GM23338 (cell line): ENCODE measurements at regions not wholly inside any gene's neighbourhood (a gene's known extent, or its start where the extent isn't known, plus 50 kb on each side); places are given as distances from the start of the nearest gene placed in this dataset.

Experiments
- ATAC-seq: fragments of 200-7000 bp; cut with Tn5 transposase; 3 replicates; pipeline ENCODE4 v1.9.1; 2020
- DNase-seq: peaks from one replicate; pipeline ENCODE4 v3.0.0-alpha.2; 2015; ENCODE audit warnings: low spot score
- H2AFZ ChIP-seq: fragments of 200-600 bp; sonication (generic); 2 replicates; pipeline ENCODE4 v1.8.0; 2016; ENCODE audit warnings: antibody characterized with exemption, mild to moderate bottlenecking, moderate library complexity
- H3F3A ChIP-seq: fragments of 200-600 bp; sonication (generic); replicated peaks from 2 replicates; pipeline ENCODE4 v1.8.0; 2017; ENCODE audit warnings: antibody characterized with exemption, mixed run types, low read depth
- H3K27ac ChIP-seq: fragments of 200-600 bp; sonication (generic); 2 replicates; pipeline ENCODE4 v1.6.1; 2016; ENCODE audit warnings: low read depth
- H3K27me3 ChIP-seq: fragments of 200-600 bp; sonication (generic); 2 replicates; pipeline ENCODE4 v1.8.0; 2016; ENCODE audit warnings: mild to moderate bottlenecking, mixed run types, moderate library complexity; ENCODE audit not compliant: insufficient read depth
- H3K36me3 ChIP-seq: fragments of 200-600 bp; sonication (generic); 2 replicates; pipeline ENCODE4 v1.8.0; 2016; ENCODE audit warnings: mild to moderate bottlenecking; ENCODE audit not compliant: insufficient read depth
- H3K4me1 ChIP-seq: fragments of 200-600 bp; sonication (generic); 2 replicates; pipeline ENCODE4 v1.8.0; 2016; ENCODE audit warnings: mild to moderate bottlenecking, moderate library complexity; ENCODE audit not compliant: insufficient read depth
- H3K4me2 ChIP-seq: fragments of 200-600 bp; sonication (generic); 2 replicates; pipeline ENCODE4 v1.7.1; 2017; ENCODE audit warnings: mixed run types
- H3K4me3 ChIP-seq: fragments of 200-600 bp; sonication (generic); 2 replicates; pipeline ENCODE4 v1.6.1; 2016; ENCODE audit warnings: mixed run types
- H3K79me2 ChIP-seq: fragments of 200-600 bp; sonication (generic); replicated peaks from 2 replicates; pipeline ENCODE4 v1.8.0; 2017; ENCODE audit warnings: mild to moderate bottlenecking; ENCODE audit not compliant: insufficient read depth
- H3K9me2 ChIP-seq: fragments of 200-600 bp; sonication (generic); 2 replicates; pipeline ENCODE4 v1.8.0; 2017; ENCODE audit not compliant: insufficient read depth
- H4K20me1 ChIP-seq: fragments of 200-600 bp; sonication (generic); replicated peaks from 2 replicates; pipeline ENCODE4 v1.8.0; 2017; ENCODE audit warnings: mild to moderate bottlenecking; ENCODE audit not compliant: insufficient read depth
- H3K27ac Mint-ChIP-seq: 2 replicates; pipeline ENCODE4 v1.8.0; 2020; ENCODE audit warnings: inconsistent platforms, mild to moderate bottlenecking, moderate library complexity, mixed read lengths
- H3K27me3 Mint-ChIP-seq: 3 replicates; pipeline ENCODE4 v1.8.0; 2022; ENCODE audit warnings: low read depth, mild to moderate bottlenecking, moderate library complexity, mixed read lengths, inconsistent platforms; ENCODE audit not compliant: insufficient read depth, poor library complexity
- H3K36me3 Mint-ChIP-seq: 3 replicates; pipeline ENCODE4 v1.8.0; 2021; ENCODE audit warnings: low read depth, mild to moderate bottlenecking, inconsistent platforms, moderate library complexity, mixed read lengths
- H3K4me1 Mint-ChIP-seq: 3 replicates; pipeline ENCODE4 v1.8.0; 2020; ENCODE audit warnings: mild to moderate bottlenecking, inconsistent platforms, mixed read lengths
- H3K4me3 Mint-ChIP-seq: 3 replicates; pipeline ENCODE4 v1.8.0; 2021; ENCODE audit warnings: moderate library complexity, mild to moderate bottlenecking, inconsistent platforms, mixed read lengths
- H3K9me3 Mint-ChIP-seq: 3 replicates; pipeline ENCODE4 v1.8.0; 2020; ENCODE audit warnings: moderate library complexity, mild to moderate bottlenecking, inconsistent platforms, mixed read lengths
- JUNB ChIP-seq: IDR thresholded peaks from one replicate; pipeline ENCODE4 v1.6.1; 2016; ENCODE audit warnings: antibody characterized with exemption; ENCODE audit not compliant: unreplicated experiment
- TF ChIP-seq, protein P1 (sequence below): fragments of 250-450 bp; sonication (Bioruptor Pico); IDR thresholded peaks from 2 replicates; pipeline ENCODE4 v1.5.0; 2020; ENCODE audit warnings: mild to moderate bottlenecking, moderate library complexity
- TF ChIP-seq, protein P2 (sequence below): IDR thresholded peaks from one replicate; pipeline ENCODE4 v1.6.1; 2018; ENCODE audit warnings: antibody characterized with exemption; ENCODE audit not compliant: unreplicated experiment

DNA sequence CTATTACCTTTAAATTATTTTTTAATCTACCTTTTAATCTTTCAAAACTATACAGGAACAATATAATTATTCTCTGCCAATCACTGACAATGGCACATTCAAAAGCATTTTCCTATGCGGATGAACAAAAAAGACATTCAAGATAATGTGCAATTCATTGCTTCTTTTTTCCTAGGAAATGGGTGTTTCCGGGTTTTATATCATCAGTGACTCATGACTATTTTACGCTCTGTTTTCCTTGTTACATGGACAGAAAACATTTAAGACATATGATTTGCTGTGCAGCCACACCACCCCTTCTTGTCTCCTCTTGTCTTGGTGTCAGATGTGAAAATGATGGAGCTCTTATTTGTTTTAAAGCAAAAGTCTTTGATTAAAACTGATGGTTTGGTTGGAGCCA lies 184.7 kb upstream of the LINC00305 start (continued):
- TF ChIP-seq, protein P1, sequence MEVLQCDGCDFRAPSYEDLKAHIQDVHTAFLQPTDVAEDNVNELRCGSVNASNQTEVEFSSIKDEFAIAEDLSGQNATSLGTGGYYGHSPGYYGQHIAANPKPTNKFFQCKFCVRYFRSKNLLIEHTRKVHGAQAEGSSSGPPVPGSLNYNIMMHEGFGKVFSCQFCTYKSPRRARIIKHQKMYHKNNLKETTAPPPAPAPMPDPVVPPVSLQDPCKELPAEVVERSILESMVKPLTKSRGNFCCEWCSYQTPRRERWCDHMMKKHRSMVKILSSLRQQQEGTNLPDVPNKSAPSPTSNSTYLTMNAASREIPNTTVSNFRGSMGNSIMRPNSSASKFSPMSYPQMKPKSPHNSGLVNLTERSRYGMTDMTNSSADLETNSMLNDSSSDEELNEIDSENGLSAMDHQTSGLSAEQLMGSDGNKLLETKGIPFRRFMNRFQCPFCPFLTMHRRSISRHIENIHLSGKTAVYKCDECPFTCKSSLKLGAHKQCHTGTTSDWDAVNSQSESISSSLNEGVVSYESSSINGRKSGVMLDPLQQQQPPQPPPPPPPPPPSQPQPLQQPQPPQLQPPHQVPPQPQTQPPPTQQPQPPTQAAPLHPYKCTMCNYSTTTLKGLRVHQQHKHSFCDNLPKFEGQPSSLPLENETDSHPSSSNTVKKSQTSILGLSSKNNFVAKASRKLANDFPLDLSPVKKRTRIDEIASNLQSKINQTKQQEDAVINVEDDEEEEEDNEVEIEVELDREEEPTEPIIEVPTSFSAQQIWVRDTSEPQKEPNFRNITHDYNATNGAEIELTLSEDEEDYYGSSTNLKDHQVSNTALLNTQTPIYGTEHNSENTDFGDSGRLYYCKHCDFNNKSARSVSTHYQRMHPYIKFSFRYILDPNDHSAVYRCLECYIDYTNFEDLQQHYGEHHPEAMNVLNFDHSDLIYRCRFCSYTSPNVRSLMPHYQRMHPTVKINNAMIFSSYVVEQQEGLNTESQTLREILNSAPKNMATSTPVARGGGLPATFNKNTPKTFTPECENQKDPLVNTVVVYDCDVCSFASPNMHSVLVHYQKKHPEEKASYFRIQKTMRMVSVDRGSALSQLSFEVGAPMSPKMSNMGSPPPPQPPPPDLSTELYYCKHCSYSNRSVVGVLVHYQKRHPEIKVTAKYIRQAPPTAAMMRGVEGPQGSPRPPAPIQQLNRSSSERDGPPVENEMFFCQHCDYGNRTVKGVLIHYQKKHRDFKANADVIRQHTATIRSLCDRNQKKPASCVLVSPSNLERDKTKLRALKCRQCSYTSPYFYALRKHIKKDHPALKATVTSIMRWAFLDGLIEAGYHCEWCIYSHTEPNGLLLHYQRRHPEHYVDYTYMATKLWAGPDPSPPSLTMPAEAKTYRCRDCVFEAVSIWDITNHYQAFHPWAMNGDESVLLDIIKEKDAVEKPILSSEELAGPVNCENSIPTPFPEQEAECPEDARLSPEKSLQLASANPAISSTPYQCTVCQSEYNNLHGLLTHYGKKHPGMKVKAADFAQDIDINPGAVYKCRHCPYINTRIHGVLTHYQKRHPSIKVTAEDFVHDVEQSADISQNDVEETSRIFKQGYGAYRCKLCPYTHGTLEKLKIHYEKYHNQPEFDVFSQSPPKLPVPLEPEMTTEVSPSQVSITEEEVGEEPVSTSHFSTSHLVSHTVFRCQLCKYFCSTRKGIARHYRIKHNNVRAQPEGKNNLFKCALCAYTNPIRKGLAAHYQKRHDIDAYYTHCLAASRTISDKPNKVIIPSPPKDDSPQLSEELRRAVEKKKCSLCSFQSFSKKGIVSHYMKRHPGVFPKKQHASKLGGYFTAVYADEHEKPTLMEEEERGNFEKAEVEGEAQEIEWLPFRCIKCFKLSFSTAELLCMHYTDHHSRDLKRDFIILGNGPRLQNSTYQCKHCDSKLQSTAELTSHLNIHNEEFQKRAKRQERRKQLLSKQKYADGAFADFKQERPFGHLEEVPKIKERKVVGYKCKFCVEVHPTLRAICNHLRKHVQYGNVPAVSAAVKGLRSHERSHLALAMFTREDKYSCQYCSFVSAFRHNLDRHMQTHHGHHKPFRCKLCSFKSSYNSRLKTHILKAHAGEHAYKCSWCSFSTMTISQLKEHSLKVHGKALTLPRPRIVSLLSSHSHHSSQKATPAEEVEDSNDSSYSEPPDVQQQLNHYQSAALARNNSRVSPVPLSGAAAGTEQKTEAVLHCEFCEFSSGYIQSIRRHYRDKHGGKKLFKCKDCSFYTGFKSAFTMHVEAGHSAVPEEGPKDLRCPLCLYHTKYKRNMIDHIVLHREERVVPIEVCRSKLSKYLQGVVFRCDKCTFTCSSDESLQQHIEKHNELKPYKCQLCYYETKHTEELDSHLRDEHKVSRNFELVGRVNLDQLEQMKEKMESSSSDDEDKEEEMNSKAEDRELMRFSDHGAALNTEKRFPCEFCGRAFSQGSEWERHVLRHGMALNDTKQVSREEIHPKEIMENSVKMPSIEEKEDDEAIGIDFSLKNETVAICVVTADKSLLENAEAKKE (CRISPR knock-in tag) = no peak
- TF ChIP-seq JUNB = no peak

- Histone ChIP-seq H3K4me3 (no peak overlapping the region), H3F3A (no peaks in the 10 kb centered on the region), H3K27me3 (no peaks in the 10 kb centered on the region), H3K27ac (no peak overlapping the region), H4K20me1 (no peaks in the 10 kb centered on the region), H2AFZ (peak overlapping the region; percentile 84), H3K4me1 (peaks cover 8% of the 10 kb centered on the region; the same call in 1 of the 2 replicates), H3K79me2 (no peaks in the 10 kb centered on the region), H3K4me2 (no peak overlapping the region), H3K36me3 (no peaks in the 10 kb centered on the region), H3K9me2 (peaks cover 3% of the 10 kb centered on the region; the same call in 1 of the 2 replicates)
- Mint-ChIP-seq H3K27ac (no peak overlapping the region), H3K9me3 (no peaks in the 10 kb centered on the region), H3K36me3 (no peaks in the 10 kb centered on the region), H3K4me1 (peaks cover 11% of the 10 kb centered on the region), H3K4me3 (no peak overlapping the region), H3K27me3 (no peaks in the 10 kb centered on the region)
- DNase-seq (no peak), ATAC-seq (no peak)
- TF ChIP-seq, protein P2, sequence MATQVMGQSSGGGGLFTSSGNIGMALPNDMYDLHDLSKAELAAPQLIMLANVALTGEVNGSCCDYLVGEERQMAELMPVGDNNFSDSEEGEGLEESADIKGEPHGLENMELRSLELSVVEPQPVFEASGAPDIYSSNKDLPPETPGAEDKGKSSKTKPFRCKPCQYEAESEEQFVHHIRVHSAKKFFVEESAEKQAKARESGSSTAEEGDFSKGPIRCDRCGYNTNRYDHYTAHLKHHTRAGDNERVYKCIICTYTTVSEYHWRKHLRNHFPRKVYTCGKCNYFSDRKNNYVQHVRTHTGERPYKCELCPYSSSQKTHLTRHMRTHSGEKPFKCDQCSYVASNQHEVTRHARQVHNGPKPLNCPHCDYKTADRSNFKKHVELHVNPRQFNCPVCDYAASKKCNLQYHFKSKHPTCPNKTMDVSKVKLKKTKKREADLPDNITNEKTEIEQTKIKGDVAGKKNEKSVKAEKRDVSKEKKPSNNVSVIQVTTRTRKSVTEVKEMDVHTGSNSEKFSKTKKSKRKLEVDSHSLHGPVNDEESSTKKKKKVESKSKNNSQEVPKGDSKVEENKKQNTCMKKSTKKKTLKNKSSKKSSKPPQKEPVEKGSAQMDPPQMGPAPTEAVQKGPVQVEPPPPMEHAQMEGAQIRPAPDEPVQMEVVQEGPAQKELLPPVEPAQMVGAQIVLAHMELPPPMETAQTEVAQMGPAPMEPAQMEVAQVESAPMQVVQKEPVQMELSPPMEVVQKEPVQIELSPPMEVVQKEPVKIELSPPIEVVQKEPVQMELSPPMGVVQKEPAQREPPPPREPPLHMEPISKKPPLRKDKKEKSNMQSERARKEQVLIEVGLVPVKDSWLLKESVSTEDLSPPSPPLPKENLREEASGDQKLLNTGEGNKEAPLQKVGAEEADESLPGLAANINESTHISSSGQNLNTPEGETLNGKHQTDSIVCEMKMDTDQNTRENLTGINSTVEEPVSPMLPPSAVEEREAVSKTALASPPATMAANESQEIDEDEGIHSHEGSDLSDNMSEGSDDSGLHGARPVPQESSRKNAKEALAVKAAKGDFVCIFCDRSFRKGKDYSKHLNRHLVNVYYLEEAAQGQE = no peak
Measured at GRCh38 chr18:64332835-64333234, 183.9 kb upstream of the LINC00305 start.
